GM19468 (cell line): ENCODE measurements at regions not wholly inside any gene's neighbourhood (a gene's known extent, or its start where the extent isn't known, plus 50 kb on each side); places are given as distances from the start of the nearest gene placed in this dataset.
"Not testable (repeated sequence)": the region's sequence is repeated elsewhere in the genome, so short reads cannot be mapped to it uniquely, and the experiment has no call there.

ENCODE experiments used
- ATAC-seq: cut with Tn5 transposase; IDR thresholded peaks from one replicate; pipeline ENCODE4 v1.9.1; 2021; ENCODE audit warnings: mild to moderate bottlenecking, moderate library complexity, moderate number of reproducible peaks; ENCODE audit not compliant: unreplicated experiment; ENCODE audit errors: extremely low read depth

DNA sequence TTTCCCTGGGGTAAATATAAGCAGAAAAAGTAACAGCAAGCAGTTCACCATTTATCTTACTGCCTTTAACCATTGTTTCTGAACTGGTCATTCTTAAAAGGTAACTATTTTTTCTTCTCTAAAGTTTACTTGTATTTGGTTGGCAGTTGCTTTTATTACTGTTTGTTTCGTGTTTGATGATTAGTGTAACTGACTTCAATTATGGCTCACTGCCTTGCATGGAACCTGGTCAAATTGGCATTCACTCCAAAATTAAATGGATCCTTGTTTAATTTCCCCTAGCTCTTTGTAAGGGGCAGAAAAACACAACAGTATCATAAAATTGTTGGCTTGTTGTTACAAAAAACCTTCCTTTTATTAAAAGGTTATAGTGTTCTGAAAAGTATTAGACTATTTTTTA is 1723.9 kb upstream of the CDH6 start:
- no peak for ATAC-seq

DNA sequence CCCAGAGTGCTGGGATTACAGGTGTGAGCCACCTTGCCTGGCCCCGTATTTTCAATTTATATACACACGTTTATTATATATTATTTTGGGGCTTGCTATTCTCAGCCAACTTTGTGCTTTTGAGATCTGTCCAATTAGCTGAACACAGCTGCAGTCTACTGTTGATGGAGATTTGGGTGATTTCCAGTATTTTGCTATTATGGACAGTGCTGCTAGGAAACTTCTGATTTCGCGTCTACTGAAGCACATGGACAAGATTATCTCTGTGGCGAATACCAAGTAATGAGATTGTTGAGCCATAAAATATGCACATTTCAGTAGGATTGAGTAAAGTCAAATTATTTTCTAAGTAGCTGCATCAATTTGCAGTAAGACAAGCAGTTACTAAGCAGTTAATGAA is 1731.2 kb upstream of the CDH6 start:
- no peak for ATAC-seq

DNA sequence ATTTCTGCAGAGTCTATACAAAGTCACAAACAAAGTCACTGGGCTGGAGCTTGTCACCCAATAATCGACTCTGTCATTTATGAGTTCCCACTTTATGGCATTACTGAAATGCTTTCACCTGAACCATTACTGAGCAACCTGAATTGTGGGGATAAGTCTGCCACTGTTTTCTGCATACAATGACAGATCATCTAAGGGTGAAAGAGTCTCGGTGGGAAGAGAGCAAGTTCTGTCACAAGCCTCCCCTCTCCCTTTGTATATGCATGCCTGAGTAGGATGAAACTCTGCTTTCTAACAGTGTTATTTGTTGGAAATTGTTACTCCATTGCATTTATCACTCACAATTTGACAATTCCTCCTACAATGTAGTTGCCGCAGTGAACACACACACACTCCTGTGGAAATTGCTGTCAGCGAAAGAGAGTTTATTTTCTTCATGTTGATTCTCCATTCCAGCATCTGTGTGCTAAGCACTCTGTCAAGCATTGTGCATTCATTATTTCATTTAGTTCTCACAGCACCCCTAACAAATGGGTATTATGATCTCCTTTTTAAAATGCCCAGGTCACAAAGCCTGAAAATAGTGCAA is 1732.4 kb upstream of the CDH6 start:
- ATAC-seq, result no peak

DNA sequence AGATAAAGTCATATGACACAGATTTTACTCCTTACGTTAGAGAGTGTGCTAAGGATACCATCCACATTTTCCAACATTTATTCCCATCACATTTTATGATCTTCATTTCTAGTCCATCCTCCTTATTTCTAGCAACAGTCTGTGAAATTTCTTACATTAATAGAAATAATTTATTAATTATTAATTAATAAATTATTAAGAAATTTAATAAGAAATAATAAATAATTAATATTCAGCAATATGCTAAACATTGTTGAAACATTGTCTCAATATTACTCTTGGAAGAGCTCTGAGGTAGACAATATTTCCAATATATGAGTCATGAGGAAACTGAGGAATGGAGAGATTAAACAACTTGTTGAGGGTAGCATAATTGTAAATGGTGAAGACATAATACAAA is 1742.5 kb upstream of the CDH6 start:
- not testable (repeated sequence) for ATAC-seq

DNA sequence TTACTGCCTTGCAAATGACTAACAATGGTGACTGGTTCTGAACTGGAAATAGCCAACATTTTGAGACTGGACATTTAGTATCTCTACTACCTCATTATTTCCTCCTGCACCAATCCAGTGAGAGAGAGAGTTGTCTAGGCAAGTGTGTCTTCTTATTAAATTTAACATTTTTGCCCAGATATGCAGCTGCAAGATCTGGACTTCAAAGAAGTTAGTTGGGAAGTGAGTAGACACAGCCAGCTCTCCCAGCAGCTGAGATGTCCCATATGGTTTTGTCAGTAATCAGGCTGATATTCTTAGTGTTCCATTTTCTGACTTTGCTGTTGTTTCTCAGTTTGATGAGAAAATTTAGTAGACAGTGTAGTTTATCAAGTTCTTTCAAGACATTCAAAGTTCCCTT is 1778.8 kb upstream of the CDH6 start:
- ATAC-seq, result no peak

DNA sequence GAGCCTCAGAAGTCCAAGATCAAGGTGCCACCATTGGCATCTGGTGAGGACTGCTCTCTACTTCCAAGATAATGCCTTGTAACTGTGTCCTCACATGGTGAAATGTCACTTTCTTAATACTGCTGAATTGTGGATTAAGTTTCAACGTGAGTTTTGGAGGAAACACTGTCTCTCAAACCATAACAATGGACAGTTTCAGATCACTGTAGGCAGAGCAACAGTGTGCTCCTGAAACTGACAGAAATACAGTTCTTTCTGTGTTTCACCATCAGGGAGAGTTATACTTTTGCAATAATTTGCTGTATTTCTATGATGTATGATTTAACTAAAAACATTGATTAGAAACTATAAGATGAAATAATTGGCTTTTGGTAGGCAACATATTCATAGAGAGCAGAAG is 1780.5 kb upstream of the CDH6 start:
- no peak for ATAC-seq

DNA sequence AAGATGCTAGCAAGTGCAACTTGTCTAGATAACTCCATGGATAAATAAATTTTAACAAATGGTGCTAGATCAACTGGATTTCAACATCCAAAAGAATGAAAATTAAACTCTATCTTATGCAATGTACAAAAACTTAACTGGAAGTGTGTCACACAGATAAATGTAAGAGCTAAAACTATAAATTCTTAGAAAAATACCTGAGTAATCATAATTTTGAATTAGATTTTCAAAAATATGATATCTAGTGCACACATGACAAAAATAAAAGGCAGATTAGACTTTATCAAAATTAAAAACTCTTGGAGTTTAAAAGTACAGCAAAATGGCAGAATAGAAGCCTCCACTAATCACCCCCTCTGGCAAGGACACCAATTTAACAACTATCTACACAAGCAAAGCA is 1791.2 kb upstream of the CDH6 start:
- ATAC-seq, result no peak

DNA sequence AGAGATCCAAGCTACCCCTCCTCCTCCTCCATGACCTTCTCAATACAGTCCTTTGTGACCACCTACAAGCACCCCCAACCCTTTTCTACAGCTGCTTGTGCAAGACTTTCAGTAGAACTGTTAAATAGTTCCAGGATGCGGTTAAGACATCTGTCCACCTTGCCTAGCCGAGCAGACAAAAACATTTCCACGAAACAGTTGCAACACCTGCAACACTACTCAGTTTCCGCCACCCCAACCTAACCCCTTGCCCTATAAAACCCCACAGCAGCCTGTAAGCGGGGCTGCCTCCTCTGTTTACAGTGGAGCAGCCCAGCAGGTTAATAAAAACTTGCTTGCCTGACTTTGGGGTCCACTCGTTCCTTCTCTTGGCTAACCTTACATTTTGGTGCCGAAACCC is 1803.5 kb upstream of the CDH6 start:
- no peak for ATAC-seq

DNA sequence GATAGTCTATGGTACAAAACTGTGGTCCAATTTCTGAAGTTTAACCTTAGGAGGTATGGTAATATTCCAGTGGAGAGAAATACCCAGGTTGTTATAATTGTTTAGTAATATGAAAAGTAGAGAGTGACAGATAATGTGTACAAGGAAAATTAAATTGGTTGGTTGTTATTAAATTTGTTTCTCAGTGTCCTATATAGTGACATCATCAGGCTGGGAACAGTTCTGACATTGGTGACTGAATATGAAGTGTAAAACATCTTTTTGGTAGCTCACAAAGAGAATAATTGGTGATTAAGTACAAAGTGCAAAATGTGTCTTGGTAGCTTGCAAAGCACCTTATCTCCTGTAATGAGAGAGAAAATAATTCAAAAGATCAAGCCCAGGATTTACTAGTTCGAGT is 1806.1 kb upstream of the CDH6 start:
- no peak for ATAC-seq

DNA sequence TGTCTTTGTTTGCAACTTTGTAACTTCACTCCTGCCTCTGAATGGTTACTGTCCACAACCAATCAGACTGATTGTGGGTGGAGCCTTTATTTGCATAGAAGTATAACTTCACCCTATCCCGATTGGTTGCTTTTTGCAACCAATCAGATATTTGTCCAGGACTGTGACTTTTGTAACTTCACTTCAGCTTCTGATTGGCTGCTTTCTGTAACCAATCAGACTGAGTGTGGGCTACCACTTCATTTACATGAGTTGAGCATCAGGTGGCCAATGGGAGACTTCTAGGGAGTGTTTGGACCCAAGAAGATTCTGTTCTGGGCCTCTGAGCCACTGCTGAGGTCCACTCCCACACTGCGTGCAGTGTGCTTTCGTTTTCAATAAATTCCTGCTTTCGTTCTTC is 1810.7 kb upstream of the CDH6 start:
- ATAC-seq, result no peak

DNA sequence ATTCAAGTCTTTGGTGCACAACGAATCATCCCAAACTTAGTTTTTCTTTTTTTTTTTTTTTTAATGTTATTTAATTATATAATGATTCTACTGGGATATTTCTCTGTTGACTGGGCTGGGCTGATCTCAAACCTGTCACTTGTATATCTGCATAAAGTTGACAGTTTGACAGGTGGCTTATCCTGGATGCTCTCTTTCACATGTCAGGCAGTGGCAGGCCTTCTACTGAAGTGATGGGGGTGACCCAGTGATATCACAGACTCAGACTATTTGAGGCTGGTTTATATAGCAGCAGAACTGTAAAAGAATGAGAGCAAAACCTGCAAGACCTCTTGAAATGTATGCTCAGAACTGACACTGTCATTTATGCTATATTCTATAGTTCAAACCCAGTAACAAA is 1813.5 kb upstream of the CDH6 start:
- no peak for ATAC-seq

DNA sequence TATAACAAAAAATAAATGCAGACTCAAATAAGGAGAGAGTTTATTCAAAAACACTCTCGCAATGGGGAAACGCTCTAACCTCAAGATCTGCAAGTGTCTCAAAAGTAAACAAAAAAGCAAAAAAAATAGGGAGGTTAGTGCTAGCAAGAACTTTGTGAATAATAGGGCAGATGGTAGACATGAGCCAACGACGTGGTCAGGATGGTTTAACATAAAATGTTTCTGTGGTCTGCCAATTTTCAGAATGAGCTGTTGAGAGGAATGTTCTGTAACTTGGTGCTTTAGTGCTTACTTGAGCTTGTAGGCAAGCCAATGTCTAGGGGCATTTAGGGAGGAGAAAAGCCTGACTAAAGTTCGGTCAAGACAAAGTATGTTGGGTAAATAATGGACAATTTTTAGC is 1813.9 kb upstream of the CDH6 start:
- no peak for ATAC-seq

DNA sequence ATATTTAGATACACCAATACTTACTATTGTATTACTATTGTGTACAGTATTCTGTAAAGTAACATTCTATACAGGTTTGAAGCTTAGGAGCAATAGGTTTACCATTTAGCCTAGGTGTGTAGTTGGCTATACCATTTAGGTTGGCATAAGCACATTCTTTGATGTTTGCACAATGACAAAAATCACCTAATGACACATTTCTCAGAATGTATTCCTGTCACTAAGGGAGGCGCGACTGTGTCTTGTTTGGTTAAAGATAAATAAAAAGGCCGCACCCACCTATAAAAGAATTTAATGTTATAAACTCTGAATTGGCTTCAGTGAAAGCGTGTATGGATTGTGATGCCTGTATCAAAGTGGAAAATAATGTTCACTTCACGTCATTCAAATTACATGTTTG is 1815.4 kb upstream of the CDH6 start:
- no peak for ATAC-seq

DNA sequence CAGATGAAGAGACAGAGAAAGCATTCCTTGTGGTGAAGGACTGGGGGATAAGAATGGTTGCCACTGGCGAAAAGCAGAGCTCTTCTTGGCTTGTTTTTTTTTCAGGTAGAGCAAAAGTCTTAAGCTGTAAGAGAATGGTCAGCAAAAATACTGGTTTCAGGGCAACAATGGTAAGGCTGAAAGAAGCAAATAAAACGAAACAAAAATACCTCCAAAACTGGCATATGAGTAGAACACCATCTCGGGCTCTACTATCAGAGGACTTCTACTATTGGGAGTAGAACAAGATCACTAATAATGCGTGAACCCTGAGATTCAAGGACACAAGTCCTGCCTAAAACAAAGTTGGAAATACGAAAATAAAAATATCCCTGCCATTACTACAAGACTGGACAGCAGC is 1823.2 kb upstream of the CDH6 start:
- ATAC-seq, result no peak

DNA sequence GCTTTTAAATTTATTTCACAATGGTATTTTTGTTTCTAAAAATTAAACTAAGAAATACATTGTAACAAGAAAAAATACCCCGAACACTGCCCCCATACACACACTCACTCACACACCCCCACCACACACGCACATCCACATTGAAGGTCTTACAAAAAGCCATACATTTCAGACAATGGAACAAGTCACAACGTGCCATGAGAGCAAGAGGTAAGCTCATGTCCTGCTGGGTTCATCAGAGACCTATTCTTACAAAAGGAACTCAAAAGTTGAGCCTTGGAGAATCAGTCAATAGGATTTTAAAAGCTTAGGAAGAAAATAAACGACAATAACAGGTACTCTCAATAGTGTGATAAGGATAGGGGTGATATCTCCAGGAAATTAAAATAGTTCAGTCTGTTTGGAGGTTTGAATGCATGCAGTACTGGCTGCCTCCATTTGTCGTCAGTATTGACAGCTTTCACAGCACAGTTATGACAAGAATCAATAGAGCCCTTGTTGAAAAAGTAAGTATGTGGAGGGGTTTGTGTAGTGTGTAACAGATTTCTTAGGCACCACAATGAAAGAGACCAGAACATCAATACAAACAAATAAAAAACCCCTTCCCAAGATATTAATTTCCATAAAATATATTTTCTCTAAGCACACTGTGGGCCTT is 1826.2 kb upstream of the CDH6 start:
- no peak for ATAC-seq

DNA sequence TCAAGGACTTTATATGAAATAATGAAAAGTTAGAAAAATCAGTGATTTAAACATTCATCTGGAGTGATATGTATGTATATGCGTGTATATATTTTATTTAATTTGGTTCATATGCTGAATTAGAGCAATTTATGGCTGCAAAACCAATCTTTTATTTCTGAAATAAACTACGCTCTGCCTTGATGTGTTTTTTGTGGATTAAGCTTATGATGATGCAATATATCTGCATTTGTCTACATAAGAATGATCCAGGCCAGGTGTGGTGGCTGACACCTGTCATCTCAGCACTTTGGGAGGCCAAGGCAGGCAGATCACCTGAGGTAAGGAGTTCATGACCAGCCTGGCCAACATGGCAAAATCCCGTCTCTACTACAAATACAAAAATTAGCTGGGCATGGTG is 1842.3 kb upstream of the CDH6 start:
- no peak for ATAC-seq

DNA sequence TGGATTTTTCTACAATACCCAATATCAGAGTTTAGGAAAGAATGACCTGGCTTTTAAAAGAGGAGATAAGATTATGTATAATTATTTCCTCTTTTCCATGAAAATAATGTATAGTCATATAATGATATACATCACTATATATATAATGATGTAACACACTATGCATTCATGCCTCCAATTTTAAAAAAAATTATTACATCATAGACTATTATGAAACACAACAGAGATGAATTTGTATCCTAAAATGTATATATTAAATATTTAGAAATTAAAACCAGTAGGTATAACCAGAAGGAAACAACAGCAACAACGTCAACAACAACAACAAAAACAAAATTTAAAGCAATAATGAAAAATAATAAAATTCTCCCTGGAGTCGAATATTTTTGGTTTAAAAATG is 1856.5 kb upstream of the CDH6 start:
- no peak for ATAC-seq

DNA sequence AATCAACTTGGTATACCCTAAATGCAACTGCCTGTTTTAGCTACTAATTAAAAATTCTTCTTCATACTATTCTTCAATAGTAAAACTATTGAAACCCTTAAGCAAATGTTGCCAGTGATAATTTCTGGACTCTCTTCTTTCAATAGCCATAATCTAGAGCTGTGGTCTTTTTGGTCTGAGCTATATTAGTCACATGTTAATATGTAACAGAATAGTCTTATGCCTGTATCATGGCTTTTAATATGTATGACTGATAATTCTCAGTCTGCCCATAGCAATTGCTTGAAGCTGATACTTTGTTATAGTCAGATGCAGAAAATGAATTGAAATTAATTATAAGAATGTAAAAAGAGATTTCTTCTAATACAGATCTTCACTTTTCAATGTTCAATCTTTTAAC is 1871.9 kb upstream of the CDH6 start:
- no peak for ATAC-seq

DNA sequence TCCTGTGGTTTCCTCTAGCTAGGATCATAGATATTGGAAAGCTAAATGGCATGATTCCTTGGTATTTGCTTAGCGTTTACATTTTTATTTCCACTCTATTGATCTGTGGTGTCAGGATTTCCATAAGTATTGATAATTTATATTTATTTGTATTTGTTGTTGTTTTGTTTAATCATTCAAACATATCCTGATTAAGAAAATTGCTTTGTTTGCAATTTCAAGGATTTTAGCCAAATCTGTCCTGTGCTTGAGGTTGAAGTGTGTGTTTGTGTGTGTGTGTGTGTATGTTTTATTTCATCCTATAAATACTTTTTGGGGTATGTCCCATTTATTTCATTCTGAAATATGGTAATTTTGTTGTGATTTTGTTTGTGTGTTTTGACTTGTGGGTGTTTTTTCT is 1884.1 kb upstream of the CDH6 start:
- no peak for ATAC-seq

DNA sequence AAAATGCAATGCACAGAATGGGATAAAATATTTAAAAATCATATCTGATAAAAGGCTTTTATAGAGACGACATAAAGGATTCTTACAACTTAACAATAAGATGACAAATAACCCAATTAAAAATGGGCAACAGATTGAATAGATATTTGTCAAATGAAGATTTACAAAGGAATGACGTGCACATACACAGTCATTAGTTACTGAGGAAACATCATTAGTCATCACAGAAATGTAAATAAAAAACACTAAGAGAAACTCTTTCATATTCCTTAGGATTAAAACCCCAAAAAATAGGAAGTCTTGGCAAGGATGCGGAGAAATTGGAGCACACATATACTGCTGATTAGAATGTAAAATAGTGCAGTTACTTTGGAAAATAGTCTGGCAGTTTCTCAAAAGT is 1886.0 kb upstream of the CDH6 start:
- ATAC-seq, result no peak

DNA sequence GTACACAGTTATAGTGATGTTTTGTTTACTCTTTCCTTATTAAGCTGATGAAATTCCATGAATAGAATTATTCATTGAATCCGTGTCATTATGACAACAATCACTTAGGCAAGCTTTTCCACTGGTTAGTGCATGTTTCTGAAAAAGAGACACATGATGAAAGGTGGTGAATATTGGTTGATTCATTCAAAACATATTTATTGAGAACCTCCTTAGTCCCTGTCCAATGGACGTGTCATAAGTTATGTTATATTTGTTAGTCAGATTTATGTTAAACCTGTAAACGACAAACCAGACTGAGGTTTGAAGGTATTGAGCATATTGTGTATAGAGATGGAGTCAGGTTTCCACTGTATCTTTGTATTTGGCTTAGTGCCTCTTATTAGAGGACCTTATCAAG is 1888.9 kb upstream of the CDH6 start:
- ATAC-seq, result no peak

DNA sequence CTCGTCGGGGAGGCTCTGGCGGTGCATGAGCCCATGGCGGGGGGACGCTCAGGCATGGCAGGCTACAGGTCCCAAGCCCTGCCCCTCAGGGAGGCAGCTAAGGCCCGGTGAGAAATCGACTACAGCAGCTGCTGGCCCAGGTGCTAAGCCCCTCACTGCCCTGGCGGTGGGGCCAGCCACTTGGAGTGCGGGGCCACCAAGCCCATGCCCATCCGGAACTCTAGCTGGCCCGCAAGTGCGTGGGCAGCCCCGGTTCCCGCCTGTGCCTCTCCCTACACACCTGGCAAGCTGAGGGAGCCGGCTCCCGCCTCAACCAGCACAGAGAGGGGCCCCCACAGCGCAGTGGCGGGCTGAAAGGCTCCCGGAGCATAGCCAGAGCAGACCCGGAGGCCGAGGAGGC is 1896.9 kb upstream of the CDH6 start:
- no peak for ATAC-seq

DNA sequence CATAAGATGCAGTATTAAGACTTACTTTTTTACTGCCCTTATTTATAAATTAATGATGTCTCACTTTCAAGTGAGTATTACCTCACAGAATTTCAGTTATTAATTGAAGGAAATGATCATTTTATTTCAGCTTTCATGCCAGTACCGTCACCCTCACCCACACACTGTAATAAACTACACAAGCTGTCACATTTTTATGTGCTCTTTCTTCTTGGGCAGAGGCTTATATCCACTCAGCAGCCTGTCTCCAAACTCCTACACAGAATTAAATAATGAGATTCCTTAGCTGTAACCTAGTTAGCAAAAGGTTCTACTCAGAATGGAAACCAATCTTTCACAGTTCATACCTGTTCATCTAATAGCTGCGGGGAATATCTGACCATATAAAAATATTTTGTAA is 1915.8 kb upstream of the CDH6 start:
- no peak for ATAC-seq
